Upper lobe of left lung (tissue), 6 donors: ENCODE measurements at regions not wholly inside any gene's neighbourhood (a gene's known extent, or its start where the extent isn't known, plus 50 kb on each side); places are given as distances from the start of the nearest gene placed in this dataset.

Experiments
- ATAC-seq, 2 donors: fragments of 200-7000 bp; cut with Tn5 transposase; one replicate each; pipeline ENCODE4 v1.9.1; 2022; ENCODE audit warnings: mild to moderate bottlenecking in 2 of 2, moderate library complexity in 2 of 2; ENCODE audit not compliant: low FRiP score in 2 of 2
- DNase-seq, 2 donors: peaks; one replicate each; pipeline ENCODE4 v3.0.0-alpha.2; 2019 to 2020
- H3K27ac ChIP-seq, 4 donors: fragments of 200-600 bp; sonication (generic); one replicate each; pipeline ENCODE4 v1.5.1; 2016 to 2019
- H3K27me3 ChIP-seq, 4 donors: fragments of 200-600 bp; sonication (generic); one replicate each; pipeline ENCODE4 v1.5.1; 2017 to 2019
- H3K36me3 ChIP-seq, 4 donors: fragments of 200-600 bp; sonication (generic); one replicate each; pipeline ENCODE4 v1.5.1; 2016 to 2019
- H3K4me1 ChIP-seq, 4 donors: fragments of 200-600 bp; sonication (generic); one replicate each; pipeline ENCODE4 v1.5.1; 2018 to 2019
- H3K4me3 ChIP-seq, 4 donors: fragments of 200-600 bp; sonication (generic); one replicate each; pipeline ENCODE4 v1.5.1; 2017 to 2019; ENCODE audit warnings: mild to moderate bottlenecking in 2 of 4, moderate library complexity in 1 of 4
- H3K9me3 ChIP-seq, 4 donors: fragments of 200-600 bp; sonication (generic); one replicate each; pipeline ENCODE4 v1.5.1; 2018 to 2019
- CTCF ChIP-seq, 6 experiments: fragments of 450-650 bp in 4 of 6; fragments of 200-600 bp in 2 of 6; sonication (generic) in 2 of 6; IDR thresholded peaks; one replicate each; pipeline ENCODE4 v1.5.1; 2016 to 2019; ENCODE audit warnings: antibody characterized with exemption in 6 of 6
- EP300 ChIP-seq, 4 donors: sonication (generic); formaldehyde crosslinking; IDR thresholded peaks; one replicate each; pipeline ENCODE4 v1.5.1; 2017; ENCODE audit warnings: antibody characterized with exemption in 4 of 4, control low read depth in 2 of 4
- POLR2A ChIP-seq, 4 donors: fragments of 450-650 bp; IDR thresholded peaks; one replicate each; pipeline ENCODE4 v1.5.1; 2016 to 2017; ENCODE audit warnings: antibody characterized with exemption in 4 of 4, mild to moderate bottlenecking in 2 of 4
- POLR2AphosphoS5 ChIP-seq, 2 donors: sonication (generic); formaldehyde crosslinking; IDR thresholded peaks; one replicate each; pipeline ENCODE4 v1.5.1; 2017; ENCODE audit warnings: antibody characterized with exemption in 2 of 2
- WGBS, 2 donors: methylation state at CpG; one replicate each; pipeline ENCODE4 v1.1.5; 2017 to 2018; 5-methylcytosine and 5-hydroxymethylcytosine counted together
- donor health status: DM: no; HTN: no; CAD: no; lungs with moderate emphysema.
- donor health status: DM: no; HTN: yes; CAD: no; lungs with severe emphysema.

- Histone ChIP-seq H3K4me3 (no peak overlapping the region), H3K4me1 (no peaks in the 10 kb centered on the region), H3K27me3 (no peaks in the 10 kb centered on the region), H3K27ac (no peak overlapping the region), H3K9me3 (no peaks in the 10 kb centered on the region), H3K36me3 (no peaks in the 10 kb centered on the region)
- WGBS, 2 donors: 76 to 77% methylated on average over 3 of the region's 3 CpGs
- no peak for TF ChIP-seq CTCF (IDR thresholded peaks at IDR 0.05)
- no peak for TF ChIP-seq EP300 (IDR thresholded peaks at IDR 0.05)
- TF ChIP-seq POLR2A (IDR thresholded peaks at IDR 0.05): no peak
- TF ChIP-seq POLR2AphosphoS5 (IDR thresholded peaks at IDR 0.05): no peak
- ATAC-seq: no peak
- no peak for DNase-seq
Observed at GRCh38 chr17:33352526-33352925, 59.4 kb upstream of the ASIC2 start.

GRCh38 chr17:33356266-33356665 is 63.2 kb upstream of the ASIC2 start:
- Histone ChIP-seq H3K36me3 (no peaks in the 10 kb centered on the region), H3K4me1 (no peaks in the 10 kb centered on the region), H3K27me3 (no peaks in the 10 kb centered on the region), H3K4me3 (no peak overlapping the region), H3K9me3 (no peaks in the 10 kb centered on the region), H3K27ac (no peak overlapping the region)
- TF ChIP-seq POLR2AphosphoS5 (IDR thresholded peaks at IDR 0.05) (no peak), POLR2A (IDR thresholded peaks at IDR 0.05) (no peak), CTCF (IDR thresholded peaks at IDR 0.05) (no peak), EP300 (IDR thresholded peaks at IDR 0.05) (no peak)
- DNase-seq (no peak), ATAC-seq (no peak)
- 81 to 90% methylated on average over 3 of the region's 3 CpGs for WGBS, 2 donors

GRCh38 chr17:33363475-33363874 is 70.4 kb upstream of the ASIC2 start:
- TF ChIP-seq POLR2AphosphoS5 (IDR thresholded peaks at IDR 0.05): no peak
- no peak for TF ChIP-seq EP300 (IDR thresholded peaks at IDR 0.05)
- TF ChIP-seq CTCF (IDR thresholded peaks at IDR 0.05): no peak
- TF ChIP-seq POLR2A (IDR thresholded peaks at IDR 0.05): no peak
- H3K27me3 ChIP-seq: no peaks in the 10 kb centered on the region
- WGBS, 2 donors: 88% methylated on average over 6 of the region's 6 CpGs
- H3K4me1 ChIP-seq: no peaks in the 10 kb centered on the region
- H3K4me3 ChIP-seq: no peak overlapping the region
- no peaks in the 10 kb centered on the region for H3K9me3 ChIP-seq
- ATAC-seq (no peak), DNase-seq (no peak)
- no peak overlapping the region for H3K27ac ChIP-seq
- H3K36me3 ChIP-seq: no peaks in the 10 kb centered on the region

GRCh38 chr17:33366960-33367359 is 73.9 kb upstream of the ASIC2 start:
- WGBS, 2 donors: 38 to 57% methylated on average over 4 of the region's 4 CpGs
- no peak for ATAC-seq
- no peaks in the 10 kb centered on the region for H3K27me3 ChIP-seq
- no peaks in the 10 kb centered on the region for H3K9me3 ChIP-seq
- DNase-seq: no peak
- H3K4me1 ChIP-seq: no peaks in the 10 kb centered on the region
- H3K27ac ChIP-seq: no peak overlapping the region
- H3K4me3 ChIP-seq: no peak overlapping the region
- no peaks in the 10 kb centered on the region for H3K36me3 ChIP-seq
- no peak for TF ChIP-seq POLR2A (IDR thresholded peaks at IDR 0.05)
- TF ChIP-seq EP300 (IDR thresholded peaks at IDR 0.05): no peak
- no peak for TF ChIP-seq POLR2AphosphoS5 (IDR thresholded peaks at IDR 0.05)
- TF ChIP-seq CTCF (IDR thresholded peaks at IDR 0.05): no peak

- no peaks in the 10 kb centered on the region for H3K27me3 ChIP-seq
- H3K4me1 ChIP-seq: no peaks in the 10 kb centered on the region
- DNase-seq (no peak), ATAC-seq (no peak)
- no peak for TF ChIP-seq CTCF (IDR thresholded peaks at IDR 0.05)
- TF ChIP-seq EP300 (IDR thresholded peaks at IDR 0.05): no peak
- TF ChIP-seq POLR2A (IDR thresholded peaks at IDR 0.05): no peak
- TF ChIP-seq POLR2AphosphoS5 (IDR thresholded peaks at IDR 0.05): no peak
- no peaks in the 10 kb centered on the region for H3K9me3 ChIP-seq
- no peak overlapping the region for H3K4me3 ChIP-seq
- no peak overlapping the region for H3K27ac ChIP-seq
- H3K36me3 ChIP-seq: no peaks in the 10 kb centered on the region
Observed at GRCh38 chr17:33369149-33369548, 76.1 kb upstream of the ASIC2 start.
